NCI-H2029 (cell line): ENCODE measurements at regions not wholly inside any gene's neighbourhood (a gene's known extent, or its start where the extent isn't known, plus 50 kb on each side); places are given as distances from the start of the nearest gene placed in this dataset.

Experiments
- DNase-seq: peaks from one replicate; lab custom pipeline; 2025; lab: John Stamatoyannopoulos, UW

GRCh38 chr10:125340903-125341302, 180.5 kb upstream of the CTBP2 start:
- no peak for DNase-seq

- DNase-seq = no peak
Observed at GRCh38 chr10:125337510-125337909, 177.1 kb upstream of the CTBP2 start.

GRCh38 chr10:125334545-125334944, 174.2 kb upstream of the CTBP2 start:
- no peak for DNase-seq

- DNase-seq = no peak
Observed at GRCh38 chr10:125333769-125334168, 173.4 kb upstream of the CTBP2 start.

GRCh38 chr10:125333209-125333591, 172.8 kb upstream of the CTBP2 start:
- no peak for DNase-seq

- DNase-seq = no peak
Observed at GRCh38 chr10:125332548-125333208, 172.3 kb upstream of the CTBP2 start.

- DNase-seq = no peak
Observed at GRCh38 chr10:125331056-125331455, 170.7 kb upstream of the CTBP2 start.

GRCh38 chr10:125329056-125329455, 168.7 kb upstream of the CTBP2 start:
- no peak for DNase-seq

GRCh38 chr10:125325326-125325725, 165.0 kb upstream of the CTBP2 start:
- no peak for DNase-seq

GRCh38 chr10:125316436-125316835, 156.1 kb upstream of the CTBP2 start:
- DNase-seq = no peak

GRCh38 chr10:125300937-125301336, 140.6 kb upstream of the CTBP2 start:
- no peak for DNase-seq

- no peak for DNase-seq
Observed at GRCh38 chr10:125299461-125299860, 139.1 kb upstream of the CTBP2 start.

- DNase-seq = no peak
Observed at GRCh38 chr10:125296598-125296997, 136.2 kb upstream of the CTBP2 start.

GRCh38 chr10:125294109-125294508, 133.7 kb upstream of the CTBP2 start:
- DNase-seq = peak; percentile 29

GRCh38 chr10:125291836-125292235, 131.5 kb upstream of the CTBP2 start:
- no peak for DNase-seq

GRCh38 chr10:125289461-125289860, 129.1 kb upstream of the CTBP2 start:
- DNase-seq = no peak

- no peak for DNase-seq
Observed at GRCh38 chr10:125284875-125285597, 124.7 kb upstream of the CTBP2 start.

- no peak for DNase-seq
Observed at GRCh38 chr10:125283836-125284614, 123.7 kb upstream of the CTBP2 start.

- DNase-seq = no peak
Observed at GRCh38 chr10:125283191-125283835, 123.0 kb upstream of the CTBP2 start.

- no peak for DNase-seq
Observed at GRCh38 chr10:125281091-125281490, 120.7 kb upstream of the CTBP2 start.

- no peak for DNase-seq
Observed at GRCh38 chr10:125276133-125276532, 115.8 kb upstream of the CTBP2 start.

GRCh38 chr10:125274961-125275360, 114.6 kb upstream of the CTBP2 start:
- no peak for DNase-seq
